HT-29 (cell line): ENCODE measurements at regions not wholly inside any gene's neighbourhood (a gene's known extent, or its start where the extent isn't known, plus 50 kb on each side); places are given as distances from the start of the nearest gene placed in this dataset. TPM values are rescaled to one million over a fixed set of nuclear protein-coding genes. Genes with fewer than 3 reads are reported as not detected.

Experiments
- small RNA-seq: library from RNA; depleted of rRNA; stranded (forward); fragments of <200 nt; gene quantifications from one replicate; pipeline ENCODE3, GENCODE V24; 2014

Small RNA genes lying in the stretch of these regions (small RNA-seq; reads per million reads assigned to genes)
- not detected for gene MIR4486
- gene RF00408, result not detected
- gene RNA5SP335, result 3.3 reads per million, percentile 77 among the genes with 10 or more reads in this experiment
